ENCODE measurements at regions not wholly inside any gene's neighbourhood (a gene's known extent, or its start where the extent isn't known, plus 50 kb on each side); places are given as distances from the start of the nearest gene placed in this dataset.

DNA sequence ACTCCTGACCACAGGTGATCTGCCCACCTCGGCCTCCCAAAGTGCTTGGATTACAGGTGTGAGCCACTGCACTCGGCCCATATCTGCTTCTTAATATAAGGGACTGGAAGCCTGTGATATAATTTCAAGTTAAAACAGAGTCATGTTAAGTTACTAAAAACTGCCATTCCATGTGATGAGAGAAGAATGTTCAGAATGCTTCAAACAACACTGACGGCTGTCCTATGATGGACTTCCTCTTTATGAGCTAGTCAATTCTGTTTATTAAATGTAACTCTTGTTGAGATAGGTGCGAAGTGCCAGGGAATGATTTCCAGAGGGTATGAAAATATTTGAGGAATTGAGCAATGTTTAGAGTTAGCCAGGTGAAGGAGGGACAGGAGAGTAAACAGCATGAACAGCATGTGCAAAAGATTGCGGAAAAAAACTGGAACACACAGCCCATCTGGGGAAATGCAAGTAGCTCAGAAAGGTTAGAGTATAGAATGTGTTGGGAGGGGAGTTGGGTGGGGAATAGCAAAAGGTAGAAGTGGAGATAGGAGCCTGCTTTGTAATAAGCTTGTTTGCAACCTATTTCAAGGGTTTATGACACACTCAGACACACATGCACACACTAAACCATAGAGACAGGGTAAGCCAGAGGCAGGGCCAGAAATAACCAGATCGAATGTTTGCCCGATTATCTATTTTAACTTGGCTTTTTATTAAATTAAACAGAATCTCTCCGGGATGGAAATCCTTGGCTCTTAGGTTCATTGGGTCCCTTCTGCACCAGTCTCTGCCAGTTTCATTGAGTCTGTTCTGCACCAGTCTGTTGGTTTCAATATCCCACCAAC, 135.6 kb upstream of the COX10 start:
- no peak for FAIRE-seq

DNA sequence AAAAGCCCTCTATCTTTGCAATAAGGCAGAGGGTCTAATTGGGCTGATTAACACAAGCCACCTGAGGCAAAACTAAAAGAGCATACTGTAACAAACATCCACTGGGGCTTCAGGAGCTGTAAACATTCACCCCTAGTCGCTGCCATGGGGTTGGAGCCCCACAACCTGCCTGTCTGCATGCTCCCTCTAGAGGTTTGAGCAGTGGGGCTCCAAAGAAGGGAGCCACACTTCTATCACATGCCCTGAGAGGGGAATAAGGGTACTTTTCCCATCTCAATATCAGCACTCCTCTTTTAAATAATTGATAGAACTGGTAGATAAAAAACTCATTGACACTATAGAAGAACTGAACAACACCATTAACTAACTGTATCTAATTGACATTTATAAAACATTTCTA, 130.1 kb upstream of the COX10 start:
- no peak for FAIRE-seq

DNA sequence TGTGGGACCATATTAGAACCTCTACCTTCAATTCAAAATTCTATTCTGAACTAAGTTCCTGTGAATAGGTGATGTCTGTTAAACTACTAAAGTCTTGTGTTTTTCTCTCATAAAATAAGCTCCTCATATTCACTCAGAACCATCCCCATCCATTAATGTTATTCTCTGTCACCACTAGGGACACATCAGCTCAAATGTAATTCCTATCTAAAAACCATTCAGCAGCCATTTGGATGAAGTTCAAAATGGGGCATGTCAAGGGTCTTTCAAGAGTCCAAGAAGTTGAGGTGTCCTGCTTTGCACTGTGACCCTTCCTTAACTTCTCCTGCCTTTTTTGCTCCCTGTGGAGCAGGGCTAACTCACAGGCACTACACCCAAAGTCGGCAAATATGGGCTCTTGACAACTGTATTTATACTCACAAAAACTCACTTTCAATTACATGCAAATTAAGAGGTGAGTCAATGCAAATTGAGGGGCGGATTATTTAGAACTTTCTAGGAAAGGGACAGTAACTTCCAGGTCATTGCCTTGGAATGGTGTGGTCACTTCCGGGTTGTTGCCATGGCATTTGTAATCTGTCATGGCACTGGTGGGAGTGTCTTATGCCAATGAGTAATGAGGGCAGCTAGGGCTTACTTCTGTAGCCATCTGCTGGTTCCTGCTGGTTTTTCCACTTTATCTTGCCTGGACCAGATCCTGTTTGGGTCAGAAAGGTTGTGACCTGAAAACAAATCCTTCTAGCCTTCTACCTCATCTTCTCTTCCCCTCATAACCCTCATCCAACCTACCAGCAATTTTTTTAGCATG, 128.2 kb upstream of the COX10 start:
- no peak for FAIRE-seq

DNA sequence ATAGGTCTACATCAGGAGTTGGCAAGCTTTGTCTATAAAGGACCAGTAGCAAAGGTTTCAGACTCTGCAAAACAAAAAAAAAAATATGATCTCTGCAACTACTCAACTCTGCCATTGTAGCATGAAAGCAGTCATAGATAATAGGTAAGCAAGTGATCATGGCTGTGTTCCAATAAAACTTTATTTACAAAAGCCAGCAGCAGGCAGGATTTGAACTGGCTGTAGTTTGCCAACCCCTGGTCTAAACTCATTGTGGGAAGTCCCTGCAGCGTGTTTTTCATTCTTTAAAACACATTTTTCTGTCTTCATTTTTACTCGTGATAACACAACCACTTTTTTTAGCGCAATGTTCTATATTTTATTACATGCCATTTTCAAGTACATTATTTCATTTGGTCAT, 127.5 kb upstream of the COX10 start:
- FAIRE-seq = no peak

DNA sequence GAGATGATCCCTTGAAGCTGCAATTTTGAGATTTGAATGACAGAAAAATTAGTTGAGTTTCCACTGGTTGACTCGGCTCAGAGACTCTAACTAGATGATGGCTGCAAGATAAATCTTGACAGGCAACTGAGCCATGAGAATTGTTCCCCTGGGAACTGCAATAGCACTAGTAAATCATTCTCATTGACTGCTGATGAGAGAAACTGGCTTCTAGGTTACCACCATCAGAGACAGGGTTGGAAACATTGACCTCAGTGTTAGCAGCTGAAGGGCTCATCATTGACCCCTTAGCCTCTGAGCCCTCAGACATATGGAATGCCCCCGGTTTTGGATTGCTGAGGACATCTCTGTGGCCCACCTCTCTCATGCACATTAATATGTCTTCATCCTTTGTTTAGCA, 125.4 kb upstream of the COX10 start:
- no peak for FAIRE-seq

DNA sequence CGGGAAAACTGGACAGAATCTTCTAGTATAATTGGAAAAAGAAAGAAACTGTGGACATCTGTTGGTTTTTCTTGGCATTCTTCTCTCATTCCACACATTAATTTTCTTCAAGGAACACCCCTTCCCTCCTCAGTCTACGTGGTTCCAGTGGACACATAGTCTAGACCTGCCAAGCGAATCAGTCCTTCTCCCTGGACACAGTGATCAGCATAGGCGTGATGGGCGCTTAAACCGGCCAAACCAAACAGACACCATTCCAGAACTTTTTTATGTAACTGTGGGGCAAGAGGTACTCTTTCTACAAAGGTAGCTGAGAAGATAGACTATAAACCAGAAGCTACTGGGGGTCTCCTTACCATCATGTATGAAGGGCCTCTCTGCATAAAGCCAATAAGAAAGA, 121.8 kb upstream of the COX10 start:
- FAIRE-seq = no peak

DNA sequence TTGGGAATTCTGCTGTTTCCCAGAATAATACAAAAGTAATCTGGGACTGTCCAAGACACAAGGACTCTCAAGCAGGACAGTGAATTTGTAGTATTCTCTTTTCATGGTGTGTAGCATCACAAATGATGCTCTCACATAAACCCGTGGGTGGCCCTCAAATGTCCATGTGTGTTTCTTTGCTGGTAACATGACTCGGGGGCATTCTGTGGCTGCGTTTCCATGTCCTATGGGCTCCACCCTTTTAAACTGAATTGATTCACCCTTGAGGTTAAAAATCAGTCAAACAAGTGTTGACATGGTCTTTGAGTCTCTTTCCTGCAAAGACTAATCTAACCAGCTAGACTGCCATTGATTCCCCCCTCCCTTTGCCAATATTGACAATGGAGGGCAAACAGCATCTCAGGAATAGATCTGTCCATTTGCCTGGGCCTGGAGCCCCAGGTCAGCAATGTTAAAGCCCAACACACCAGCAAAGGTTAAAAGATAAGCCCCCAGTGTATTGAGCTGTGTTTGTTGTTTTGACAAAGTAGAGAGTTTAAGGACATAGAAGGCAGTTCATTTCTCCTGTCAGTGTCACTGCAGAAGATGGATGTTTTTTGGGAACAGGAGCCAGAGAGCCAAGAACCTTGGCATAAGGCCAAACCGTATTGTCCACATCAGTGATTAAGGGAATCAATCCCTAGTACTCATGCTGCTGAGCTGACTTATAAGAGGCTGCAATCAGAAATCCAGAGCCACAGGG, 117.1 kb upstream of the COX10 start:
- no peak for FAIRE-seq

DNA sequence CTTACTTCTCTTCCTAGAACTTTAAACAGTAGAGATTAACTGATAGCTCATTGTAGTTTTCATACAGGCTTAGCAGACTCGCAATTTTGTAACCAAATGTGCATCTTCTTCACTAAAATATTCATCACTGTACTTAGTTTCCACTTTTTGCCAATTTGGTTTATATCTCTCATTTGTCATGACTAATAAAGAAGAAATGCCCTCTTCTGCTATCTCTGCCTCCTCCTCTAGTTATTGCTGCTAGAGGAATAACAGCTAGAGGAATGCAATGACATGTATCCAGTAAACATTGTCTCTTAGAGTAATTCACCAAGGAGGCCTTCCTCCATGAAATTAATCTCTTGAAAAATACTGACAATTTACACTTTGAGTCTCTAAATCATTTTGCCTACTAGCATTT, 115.5 kb upstream of the COX10 start:
- FAIRE-seq = no peak

DNA sequence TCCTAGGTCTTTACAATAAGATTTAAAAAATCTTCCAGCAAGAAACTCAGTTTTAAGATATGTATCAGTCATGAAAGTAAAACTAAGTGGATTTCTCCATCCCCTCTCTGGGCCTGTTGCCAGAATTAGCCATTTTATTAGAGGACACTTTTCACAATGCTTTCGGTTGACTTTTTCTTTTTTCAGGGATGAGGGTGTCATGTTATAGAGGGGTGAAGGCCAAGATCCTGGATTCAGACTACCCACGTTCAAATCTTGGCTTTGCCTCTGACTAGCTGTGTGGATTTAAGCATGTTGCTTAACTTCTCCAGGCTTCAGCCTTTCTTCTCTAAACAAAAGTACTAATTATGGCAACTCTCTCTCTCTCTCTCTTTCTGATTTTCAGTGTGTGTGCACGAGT, 111.7 kb upstream of the COX10 start:
- FAIRE-seq = no peak

DNA sequence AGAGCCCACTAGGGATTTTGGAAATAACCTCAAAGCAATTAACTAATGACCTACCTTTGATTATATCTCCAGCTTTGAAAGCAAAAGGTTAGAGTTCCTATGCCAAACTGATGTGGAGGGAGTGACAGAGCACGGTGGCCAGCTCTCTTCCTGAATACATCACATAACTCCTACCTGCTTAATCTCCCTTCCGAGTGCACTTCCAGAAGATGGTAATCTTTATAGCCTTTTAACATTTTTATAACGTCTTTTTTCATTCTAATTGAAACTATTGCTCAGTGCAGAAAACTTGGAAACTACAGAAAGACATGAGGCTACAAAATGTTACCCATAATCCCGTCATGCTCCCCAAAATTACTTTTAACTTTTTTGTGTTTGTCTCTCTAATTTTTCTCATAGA, 110.5 kb upstream of the COX10 start:
- FAIRE-seq = no peak

DNA sequence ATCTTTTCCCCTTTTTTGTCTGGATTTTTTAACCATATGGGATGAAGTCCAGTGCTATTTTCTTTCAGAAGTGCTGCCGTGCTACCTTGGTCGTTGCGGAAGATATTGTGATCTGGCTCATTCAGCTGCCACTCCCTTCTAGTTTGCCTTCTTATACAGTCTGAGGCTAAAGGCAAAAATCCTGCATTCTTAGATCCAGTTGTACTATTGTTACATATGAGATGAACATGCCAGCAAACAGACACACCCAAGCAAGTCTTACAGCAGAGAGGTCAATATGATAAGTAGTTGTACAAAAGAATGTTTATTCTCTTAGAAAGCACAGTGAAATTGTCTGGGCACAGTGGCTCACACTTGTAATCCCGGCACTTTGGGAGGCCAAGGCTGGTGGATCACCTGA, 108.0 kb upstream of the COX10 start:
- FAIRE-seq = no peak

DNA sequence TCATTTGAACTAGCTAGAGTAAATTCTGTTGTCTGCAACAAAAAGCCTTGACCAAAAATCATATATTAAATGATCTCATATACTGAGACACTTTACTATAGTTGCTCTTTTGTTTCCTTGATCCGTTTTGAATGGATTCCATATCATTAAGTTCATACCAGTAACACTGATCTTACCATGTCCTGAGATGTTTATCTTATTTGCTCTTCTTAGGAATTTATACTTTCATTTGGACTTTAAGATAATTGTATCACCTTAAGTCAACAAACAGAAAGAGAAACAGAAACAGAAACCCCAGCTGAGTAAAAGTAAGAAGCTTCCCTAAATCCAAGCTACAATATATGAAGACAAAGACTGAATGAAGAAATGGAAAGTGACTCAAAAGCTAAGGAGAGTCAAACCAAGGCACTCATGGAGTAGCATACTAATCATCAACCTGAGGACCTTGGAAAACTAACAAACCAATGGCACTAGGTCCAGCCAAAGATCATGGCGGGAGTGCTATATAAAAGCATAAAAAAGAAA, 106.5 kb upstream of the COX10 start:
- FAIRE-seq = no peak

DNA sequence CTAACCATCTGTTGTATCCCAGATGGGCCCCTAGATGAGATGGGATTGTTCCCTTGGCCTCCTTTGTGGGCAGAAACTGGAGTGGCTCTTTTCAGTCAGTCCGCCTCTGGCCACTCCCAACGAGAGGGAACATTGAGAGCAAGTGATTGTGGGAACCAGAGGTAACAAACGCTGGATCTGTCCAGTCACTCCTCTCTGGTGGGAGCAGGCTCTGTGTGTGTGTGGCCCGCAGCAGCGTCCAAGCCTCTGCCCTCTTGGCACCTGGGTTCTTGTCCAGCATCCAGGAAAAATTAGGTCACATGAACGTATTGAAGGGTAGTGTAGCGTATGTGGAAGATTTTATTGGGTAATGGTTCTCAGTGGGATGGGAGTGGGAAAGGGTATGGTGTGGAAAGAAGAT, 101.9 kb upstream of the COX10 start:
- FAIRE-seq = no peak

DNA sequence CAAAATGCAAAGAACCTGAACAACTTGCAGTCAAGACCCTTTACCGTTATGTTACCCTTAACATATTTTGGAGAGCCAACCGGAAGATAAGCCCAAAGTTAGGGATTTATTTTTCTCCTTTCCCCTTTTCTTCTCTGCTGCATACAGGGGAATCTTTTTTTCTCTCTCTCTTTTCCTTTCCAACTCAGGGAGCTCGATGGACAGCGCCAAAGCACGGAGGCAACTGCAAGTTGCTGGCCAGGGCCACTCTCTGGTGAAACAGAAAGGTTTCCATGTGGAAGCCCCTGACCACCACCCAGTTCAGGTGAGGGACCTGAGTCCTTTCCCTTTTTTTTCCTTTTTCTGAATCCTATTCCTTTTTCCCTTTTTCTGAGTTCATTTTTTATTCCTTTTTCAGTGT, 98.8 kb upstream of the COX10 start:
- no peak for FAIRE-seq

DNA sequence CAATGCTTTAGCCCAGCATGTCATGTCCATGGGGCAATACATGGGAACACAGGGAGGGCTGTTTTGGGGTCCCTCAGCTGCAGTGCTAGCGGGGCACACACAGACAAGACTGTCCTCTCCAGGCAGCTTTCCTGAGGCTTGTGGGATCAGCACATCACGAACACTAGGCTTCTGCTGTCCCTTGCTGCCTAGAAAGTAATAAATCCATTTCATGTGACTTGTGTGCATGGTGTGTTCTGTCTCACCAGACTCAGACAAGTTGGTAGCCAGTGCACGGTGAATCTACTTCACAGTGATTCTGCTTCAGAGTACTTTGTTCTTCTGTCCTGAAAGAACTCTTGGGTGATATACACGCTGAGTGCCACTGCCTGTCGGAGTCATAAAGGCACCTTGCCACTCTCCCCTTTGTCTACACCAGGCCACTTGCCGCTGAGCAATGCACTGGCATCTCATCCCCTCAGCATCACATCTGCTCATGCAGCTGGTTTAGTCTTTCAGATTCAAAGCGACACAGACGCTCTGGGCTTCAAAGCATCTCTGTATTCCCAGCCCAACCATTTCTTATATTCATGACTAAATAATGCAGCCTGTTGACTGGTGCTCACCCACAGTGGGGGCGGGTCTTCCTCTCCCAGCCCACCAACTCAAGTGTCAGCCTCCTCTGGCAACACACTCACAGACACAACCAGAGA, 95.2 kb upstream of the COX10 start:
- no peak for FAIRE-seq

DNA sequence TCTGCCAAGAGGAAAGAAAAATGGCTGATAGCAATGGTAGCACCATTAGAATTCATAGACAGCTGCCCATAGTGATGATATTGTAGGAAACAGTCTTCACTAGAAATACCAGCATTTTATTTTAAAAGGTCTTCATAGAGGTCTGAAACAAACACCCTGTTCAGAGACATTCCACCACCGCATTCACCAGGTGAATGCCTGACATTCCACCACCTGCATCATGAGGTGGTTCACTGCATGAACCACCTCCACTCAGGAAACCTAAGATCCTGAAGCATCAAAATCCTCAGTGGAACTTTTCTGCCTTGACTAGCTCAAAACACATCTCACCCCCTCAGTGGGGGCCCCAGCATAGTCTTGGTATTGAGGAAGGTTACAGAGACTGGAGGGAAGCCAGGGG, 91.5 kb upstream of the COX10 start:
- no peak for FAIRE-seq

DNA sequence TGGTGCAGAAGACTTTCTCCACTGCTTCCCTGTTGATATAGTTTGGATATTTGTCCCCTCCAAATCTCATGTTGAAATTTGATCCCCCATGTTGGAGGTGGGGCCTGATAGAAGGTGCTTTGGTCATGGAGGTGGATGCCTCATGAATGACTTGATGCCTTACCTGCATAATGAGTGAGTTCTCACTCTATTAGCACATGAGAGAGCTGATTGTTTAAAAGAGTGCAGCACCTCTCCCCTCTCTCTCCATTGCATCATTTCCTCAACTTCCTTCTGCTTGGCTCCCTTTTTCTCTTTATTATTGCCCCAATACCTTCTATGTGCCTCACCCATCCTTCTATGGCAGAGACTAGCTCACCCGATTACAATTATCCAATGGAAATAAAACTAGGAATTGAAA, 90.8 kb upstream of the COX10 start:
- FAIRE-seq = no peak

DNA sequence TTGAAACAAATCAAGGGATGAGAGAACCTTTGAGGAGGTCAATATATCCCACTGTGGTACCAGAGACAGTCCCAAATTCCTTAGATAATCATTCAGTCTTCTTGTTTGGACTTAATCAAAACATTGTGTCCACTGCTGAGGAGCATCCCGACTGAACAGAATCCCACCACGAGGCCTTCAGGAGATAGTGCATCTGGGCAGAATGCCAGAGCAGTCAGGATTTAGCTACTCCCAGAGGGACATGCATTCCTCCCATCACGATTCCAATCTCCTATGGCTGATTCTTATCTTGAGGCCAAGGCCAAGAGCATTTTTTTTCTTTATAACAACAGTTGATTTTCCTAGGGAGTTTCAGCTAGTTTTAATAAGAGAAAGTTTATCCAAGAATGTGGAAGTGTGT, 87.4 kb upstream of the COX10 start:
- FAIRE-seq = no peak

DNA sequence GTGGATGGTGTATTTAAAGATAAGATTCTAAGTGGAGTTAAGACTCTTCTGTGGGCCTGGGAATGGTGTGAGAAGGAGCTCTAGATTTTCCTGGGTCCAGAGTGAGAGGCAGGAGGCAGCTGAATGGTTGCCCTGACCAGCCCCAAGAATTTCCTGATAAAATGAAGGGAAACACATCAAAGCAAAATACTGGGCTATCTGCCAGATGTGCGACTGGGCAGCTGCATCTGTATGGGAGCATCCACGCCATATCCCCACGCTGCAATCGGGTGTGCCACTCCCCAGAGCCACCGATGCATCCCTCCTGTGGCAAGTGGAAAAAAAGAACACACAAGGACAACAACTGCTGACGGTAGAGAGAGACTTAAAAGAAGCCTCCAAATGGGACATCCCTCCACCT, 84.3 kb upstream of the COX10 start:
- no peak for FAIRE-seq

DNA sequence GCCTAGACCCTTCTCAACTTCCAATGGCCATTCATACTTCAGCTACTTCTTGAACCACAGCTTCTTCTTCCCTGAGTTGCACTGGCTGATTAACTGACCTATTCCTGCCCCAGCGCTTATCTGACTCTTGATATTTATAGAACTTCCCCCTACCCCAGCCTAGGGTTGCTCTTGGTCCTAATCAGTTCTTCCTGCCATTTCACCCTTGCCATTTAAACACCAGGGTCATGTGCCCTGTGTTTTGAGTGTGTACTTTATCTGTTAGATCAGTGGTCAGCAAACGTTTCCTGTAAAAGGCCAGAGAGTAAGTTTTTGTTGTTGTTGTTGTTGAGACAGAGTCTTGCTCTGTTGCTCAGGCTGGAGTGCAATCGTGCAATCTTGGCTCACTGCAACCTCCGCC, 82.4 kb upstream of the COX10 start:
- no peak for FAIRE-seq

DNA sequence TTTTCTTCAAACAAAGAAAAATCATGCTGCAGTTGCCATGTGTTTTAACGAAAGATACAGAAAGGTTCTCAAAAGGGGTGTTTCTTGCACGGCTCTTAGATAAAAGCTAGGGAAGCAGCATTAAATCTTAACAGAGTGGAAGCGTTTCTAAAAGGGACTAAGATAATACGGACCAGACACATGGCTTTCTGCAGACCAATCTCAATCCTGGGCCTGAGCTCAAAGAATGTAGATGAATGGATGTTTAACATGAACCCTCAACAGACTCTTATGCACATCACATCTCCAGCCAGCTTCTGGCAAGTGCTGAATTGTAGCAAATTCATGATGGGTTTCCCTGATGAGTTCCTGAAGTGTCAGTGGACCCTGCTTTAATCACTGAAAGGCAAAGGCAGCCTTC, 80.2 kb upstream of the COX10 start:
- FAIRE-seq = no peak

DNA sequence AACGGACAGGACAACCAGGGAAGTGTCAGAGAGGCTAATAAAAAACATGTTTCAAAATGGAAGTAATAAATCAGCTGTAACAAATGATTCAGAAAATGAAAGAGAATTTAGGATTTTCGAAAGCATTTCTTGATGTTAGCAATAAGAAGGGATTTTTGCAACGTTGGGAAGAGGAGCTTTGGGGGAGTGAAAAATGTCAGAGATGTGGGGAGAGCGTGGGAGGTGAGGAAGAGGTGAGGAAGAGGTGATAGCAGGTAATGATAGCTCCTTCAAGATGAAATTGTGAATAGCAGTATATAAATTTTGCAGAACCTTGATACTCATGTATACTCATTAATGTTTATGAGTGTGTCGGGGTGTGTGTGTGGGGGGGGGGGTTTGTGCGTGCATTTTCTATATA, 76.2 kb upstream of the COX10 start:
- FAIRE-seq = no peak

DNA sequence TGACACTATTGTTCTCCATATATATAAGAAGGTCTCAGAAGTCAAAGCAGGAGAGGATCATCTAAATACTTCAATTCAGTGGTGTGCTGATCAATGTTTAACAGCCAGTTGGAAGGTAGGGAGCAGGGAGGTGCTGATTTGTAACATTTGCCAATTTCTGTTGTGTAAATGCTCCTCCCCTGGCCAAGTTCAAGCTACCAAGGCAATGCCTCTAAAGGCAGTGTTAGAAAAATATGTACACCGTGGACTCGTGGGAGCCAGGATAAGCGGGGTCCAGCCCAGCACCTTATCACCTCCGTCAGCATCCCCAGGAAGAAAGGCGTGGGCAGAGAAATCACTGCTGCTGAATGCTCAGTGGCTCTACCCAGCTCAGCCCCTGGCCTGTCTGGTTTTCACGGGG, 75.3 kb upstream of the COX10 start:
- FAIRE-seq = no peak
